ENCODE measurements at regions not wholly inside any gene's neighbourhood (a gene's known extent, or its start where the extent isn't known, plus 50 kb on each side); places are given as distances from the start of the nearest gene placed in this dataset.

GRCh38 chr15:67940324-67940719 is 100.5 kb upstream of the RNU6-1 start:
- Histone ChIP-seq H3K27me3 (ENCODE audit: insufficient read depth) (no peaks in the 10 kb centered on the region), H3K4me1 (ENCODE audit: insufficient read depth) (no peaks in the 10 kb centered on the region; the same call in 1 of the 2 replicates), H4K20me1 (replicated peaks; ENCODE audit: insufficient read depth) (no peaks in the 10 kb centered on the region), H3K4me2 (no peak overlapping the region), H3K4me3 (no peak overlapping the region), H2AFZ (no peak overlapping the region), H3K79me2 (replicated peaks; ENCODE audit: insufficient read depth) (no peaks in the 10 kb centered on the region), H3K27ac (ENCODE audit: low read depth) (no peak overlapping the region), H3K9me2 (ENCODE audit: insufficient read depth) (no peaks in the 10 kb centered on the region), H3F3A (replicated peaks; ENCODE audit: low read depth) (no peaks in the 10 kb centered on the region), H3K36me3 (ENCODE audit: insufficient read depth) (no peaks in the 10 kb centered on the region)
- Mint-ChIP-seq H3K9me3 (peaks cover 2% of the 10 kb centered on the region; the same call in 1 of the 3 replicates), H3K4me3 (no peak overlapping the region), H3K4me1 (peaks cover 11% of the 10 kb centered on the region), H3K36me3 (ENCODE audit: low read depth) (no peaks in the 10 kb centered on the region), H3K27ac (no peak overlapping the region), H3K27me3 (ENCODE audit: insufficient read depth, low read depth, poor library complexity) (no peaks in the 10 kb centered on the region)
- no peak for ATAC-seq
- TF ChIP-seq REST (IDR thresholded peaks at IDR 0.05; ENCODE audit: unreplicated experiment), result no peak
- DNase-seq (ENCODE audit: low spot score), result no peak

- Mint-ChIP-seq H3K27ac (no peak overlapping the region), H3K27me3 (ENCODE audit: insufficient read depth, low read depth, poor library complexity) (peaks cover 4% of the 10 kb centered on the region), H3K4me1 (peaks cover 25% of the 10 kb centered on the region), H3K4me3 (no peak overlapping the region), H3K9me3 (peaks cover 2% of the 10 kb centered on the region; the same call in 1 of the 3 replicates), H3K36me3 (ENCODE audit: low read depth) (no peaks in the 10 kb centered on the region)
- H3K4me3 ChIP-seq, result no peak overlapping the region
- no peaks in the 10 kb centered on the region for H3K79me2 ChIP-seq (replicated peaks; ENCODE audit: insufficient read depth)
- H2AFZ ChIP-seq, result no peak overlapping the region
- no peaks in the 10 kb centered on the region for H3K9me2 ChIP-seq (ENCODE audit: insufficient read depth)
- no peak for DNase-seq (ENCODE audit: low spot score)
- H3K36me3 ChIP-seq (ENCODE audit: insufficient read depth), result no peaks in the 10 kb centered on the region
- no peak overlapping the region for H3K4me2 ChIP-seq
- H3K27ac ChIP-seq (ENCODE audit: low read depth), result no peak overlapping the region
- H4K20me1 ChIP-seq (replicated peaks; ENCODE audit: insufficient read depth), result no peaks in the 10 kb centered on the region
- H3K4me1 ChIP-seq (ENCODE audit: insufficient read depth), result peaks cover 7% of the 10 kb centered on the region
- no peaks in the 10 kb centered on the region for H3F3A ChIP-seq (replicated peaks; ENCODE audit: low read depth)
- no peaks in the 10 kb centered on the region for H3K27me3 ChIP-seq (ENCODE audit: insufficient read depth)
- peak; percentile 10; the same call in 2 of the 3 replicates for ATAC-seq
- TF ChIP-seq NANOG (IDR thresholded peaks at IDR 0.05; ENCODE audit: borderline replicate concordance) (no peak), JUNB (IDR thresholded peaks at IDR 0.05; ENCODE audit: unreplicated experiment) (no peak), POLR2AphosphoS5 (IDR thresholded peaks at IDR 0.05; ENCODE audit: low read depth) (no peak), ZNF462 (CRISPR knock-in tag; IDR thresholded peaks at IDR 0.05) (no peak), EZH2phosphoT487 (IDR thresholded peaks at IDR 0.05; ENCODE audit: unreplicated experiment) (no peak), ZNF114 (CRISPR knock-in tag; IDR thresholded peaks at IDR 0.05) (no peak), CTCF (conservative IDR thresholded peaks at IDR 0.05; ENCODE audit: low read depth in 2 of 2) (no peak), ETS1 (IDR thresholded peaks at IDR 0.05) (no peak)
These were observed 101.9 kb upstream of the RNU6-1 start for GRCh38 chr15:67941648-67942310.
